Pancreas (tissue), 10 donors: ENCODE measurements at regions not wholly inside any gene's neighbourhood (a gene's known extent, or its start where the extent isn't known, plus 50 kb on each side); places are given as distances from the start of the nearest gene placed in this dataset.

Source experiments
- ATAC-seq, 4 donors: fragments of 200-7000 bp; cut with Tn5 transposase; one replicate each; pipeline versions ENCODE4 v1.8.0 to v1.9.1; 2020; ENCODE audit warnings: mild to moderate bottlenecking in 4 of 4, moderate library complexity in 4 of 4
- DNase-seq, 6 donors: peaks; one replicate each; pipeline ENCODE4 v3.0.0-alpha.2; 2020
- FAIRE-seq: peaks from 2 replicates; lab custom pipeline; 2012; peaks lifted over from hg19 to GRCh38; lab: Jason Lieb, UNC
- H3K27ac ChIP-seq, 4 donors: fragments of 200-600 bp; sonication (generic); 1 replicate in 3 of 4; 2 replicates in 1 of 4; pipeline versions ENCODE4 v1.5.0 to v1.8.0; 2020
- H3K27me3 ChIP-seq, 4 donors: fragments of 200-600 bp; one replicate each; pipeline ENCODE4 v1.8.0; 2021
- H3K36me3 ChIP-seq, 3 donors: fragments of 200-600 bp; sonication (generic) in 1 of 3; one replicate each; pipeline versions ENCODE4 v1.5.0 to v1.8.0; 2020 to 2021
- H3K4me1 ChIP-seq, 3 donors: fragments of 200-600 bp; one replicate each; pipeline ENCODE4 v1.8.0; 2021
- H3K4me3 ChIP-seq, 4 donors: fragments of 200-600 bp; sonication (generic) in 2 of 4; one replicate each; pipeline versions ENCODE4 v1.5.0 to v1.8.0; 2020 to 2021
- H3K9me3 ChIP-seq, 4 donors: fragments of 200-600 bp; one replicate each; pipeline ENCODE4 v1.8.0; 2021
- CTCF ChIP-seq, 4 donors: fragments of 200-600 bp; sonication (generic) in 3 of 4; IDR thresholded peaks; one replicate each; pipeline versions ENCODE4 v1.5.0 to v1.8.0; 2021; ENCODE audit warnings: antibody characterized with exemption in 4 of 4
- WGBS, 2 donors: extraction: QIAGEN DNeasy Blood & Tissue Kit; methylation state at CpG; one replicate each; pipeline ENCODE4 v1.1.7; 2013; 5-methylcytosine and 5-hydroxymethylcytosine counted together
- intact Hi-C, 3 donors: fragments of 100-400 bp; cut with DNase I; formaldehyde crosslinking; loops; one replicate each; pipeline versions ENCODE4 v1.11.1 to v1.14.2; 2022
- donor health status: healthy with polysubstance abuse.
- donor health status: DM: no; HTN: no; CAD: no; lungs with moderate emphysema.
- donor health status: DM: no; HTN: no; CAD: no.
- donor health status: control.
- donor health status: control.
- donor health status: Bipolar disorder and iron deficiency.
- donor health status: DM: yes; HTN: yes; CAD: no.
- donor health status: DM: no; HTN: no; CAD: no.
- donor health status: DM: no; HTN: no; CAD: no.
- donor health status: DM: yes; HTN: yes; CAD: no.

GRCh38 chr10:128472196-128472595 is 346.0 kb upstream of the MKI67 start:
- FAIRE-seq (no peak), ATAC-seq (no peak), DNase-seq (no peak)
- no peak overlapping the region for H3K4me3 ChIP-seq
- WGBS, 2 donors, result 68 to 75% methylated on average over 11 of the region's 11 CpGs
- no peaks in the 10 kb centered on the region for H3K4me1 ChIP-seq
- intact Hi-C loops, result no loop called here
- no peak overlapping the region for H3K27ac ChIP-seq
- no peaks in the 10 kb centered on the region for H3K9me3 ChIP-seq
- no peaks in the 10 kb centered on the region for H3K36me3 ChIP-seq
- TF ChIP-seq CTCF (IDR thresholded peaks at IDR 0.05), result no peak
- no peaks in the 10 kb centered on the region for H3K27me3 ChIP-seq

- Histone ChIP-seq H3K4me1 (no peaks in the 10 kb centered on the region), H3K27ac (no peak overlapping the region), H3K36me3 (no peaks in the 10 kb centered on the region), H3K9me3 (no peaks in the 10 kb centered on the region), H3K4me3 (no peak overlapping the region), H3K27me3 (no peaks in the 10 kb centered on the region)
- no peak for TF ChIP-seq CTCF (IDR thresholded peaks at IDR 0.05)
- intact Hi-C loops, result no loop called here
- WGBS, 2 donors, result 71 to 77% methylated on average over 11 of the region's 11 CpGs
- FAIRE-seq (no peak), ATAC-seq (no peak), DNase-seq (no peak)
These were observed 347.2 kb upstream of the MKI67 start for GRCh38 chr10:128473396-128473795.

GRCh38 chr10:128473911-128474310 is 347.7 kb upstream of the MKI67 start:
- H3K4me3 ChIP-seq, result no peak overlapping the region
- no peaks in the 10 kb centered on the region for H3K4me1 ChIP-seq
- H3K36me3 ChIP-seq, result no peaks in the 10 kb centered on the region
- intact Hi-C loops, result no loop called here
- TF ChIP-seq CTCF (IDR thresholded peaks at IDR 0.05), result no peak
- H3K27me3 ChIP-seq, result no peaks in the 10 kb centered on the region
- DNase-seq (no peak), FAIRE-seq (no peak), ATAC-seq (no peak)
- H3K27ac ChIP-seq, result no peak overlapping the region
- H3K9me3 ChIP-seq, result no peaks in the 10 kb centered on the region
- whole genome bisulfite sequencing, 2 donors, result 66 to 86% methylated on average over 8 of the region's 8 CpGs

- DNase-seq, result no peak
- intact Hi-C loops, result no loop called here
- no peak overlapping the region for H3K27ac ChIP-seq
- TF ChIP-seq CTCF (IDR thresholded peaks at IDR 0.05), result no peak
- H3K36me3 ChIP-seq, result no peaks in the 10 kb centered on the region
- 37 to 50% methylated on average over 6 of the region's 6 CpGs for WGBS, 2 donors
- no peaks in the 10 kb centered on the region for H3K9me3 ChIP-seq
- no peak for FAIRE-seq
- no peak for ATAC-seq
- H3K27me3 ChIP-seq, result no peaks in the 10 kb centered on the region
- no peaks in the 10 kb centered on the region for H3K4me1 ChIP-seq
- no peak overlapping the region for H3K4me3 ChIP-seq
These were observed 348.3 kb upstream of the MKI67 start for GRCh38 chr10:128474571-128474970.

- no peak overlapping the region for H3K27ac ChIP-seq
- FAIRE-seq, result no peak
- 68 to 78% methylated on average over 24 of the region's 24 CpGs for WGBS, 2 donors
These were observed 349.6 kb upstream of the MKI67 start for GRCh38 chr10:128475686-128476367.

More at GRCh38 chr10:128475686-128476367, 349.6 kb upstream of the MKI67 start:
- no peaks in the 10 kb centered on the region for H3K9me3 ChIP-seq
- TF ChIP-seq CTCF (IDR thresholded peaks at IDR 0.05), result no peak
- no peaks in the 10 kb centered on the region for H3K27me3 ChIP-seq
- ATAC-seq (no peak), DNase-seq (peak in 1 of 6 donors; percentile 23)
- no peaks in the 10 kb centered on the region for H3K4me1 ChIP-seq
- H3K4me3 ChIP-seq, result no peak overlapping the region
- intact Hi-C loops, result no loop called here
- no peaks in the 10 kb centered on the region for H3K36me3 ChIP-seq
